ENCODE measurements at regions not wholly inside any gene's neighbourhood (a gene's known extent, or its start where the extent isn't known, plus 50 kb on each side); places are given as distances from the start of the nearest gene placed in this dataset.

DNA sequence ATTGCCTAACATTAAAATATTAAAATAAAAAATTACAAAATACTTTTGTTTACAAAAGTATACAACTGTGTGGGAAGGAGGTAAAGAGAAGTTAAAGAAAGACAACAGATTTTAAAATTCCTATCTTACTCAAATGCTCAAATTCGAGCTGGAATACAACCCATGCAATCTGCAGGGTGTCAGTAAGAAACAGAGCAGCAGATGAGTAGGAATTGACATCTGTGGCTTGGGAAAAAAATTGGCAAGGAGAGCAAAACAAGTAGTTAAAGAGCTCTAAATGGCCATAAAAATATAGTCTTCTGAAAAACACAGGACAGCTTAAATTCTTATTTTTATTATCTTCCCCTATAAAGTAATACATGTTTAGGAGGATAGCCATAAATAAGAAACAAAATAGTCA is 1609.0 kb upstream of the AGA start:
- no peak overlapping the region for H3K4me3 ChIP-seq
- ATAC-seq, result no peak
- in situ Hi-C loops (cut with MboI) (no loop called here), intact Hi-C loops (cut with micrococcal nuclease; ENCODE audit: unreplicated experiment) (no loop called here)
- H3K4me1 ChIP-seq (ENCODE audit: control insufficient read depth, insufficient read depth, low read length), result no peaks in the 10 kb centered on the region
- no peak overlapping the region for H3K9ac ChIP-seq (ENCODE audit: control insufficient read depth, insufficient read depth, low read length)
- WGBS (ENCODE audit: insufficient coverage, insufficient replicate concordance, low lambda C conversion rate, missing lambda C conversion rate), result 0% methylated on average over 1 of the region's 1 CpG
- ChIA-PET POLR2A (no interaction called here), RAD21 (ENCODE audit: unreplicated experiment) (no interaction called here), CTCF (interaction anchor here (1.1 to 1.7 kb wide), 3 partner anchors 11 to 15 kb away, joined by 3 to 5 read pairs (median 3); no protein-coding TSS in a partner anchor), SMC1A (ENCODE audit: uncharacterized antibody, unreplicated experiment) (interaction anchor here (1.6 kb wide), 1 partner anchor 14 kb away, joined by 4 read pairs; no protein-coding TSS in a partner anchor)
- no peaks in the 10 kb centered on the region for H3K9me3 ChIP-seq (replicated peaks; ENCODE audit: control insufficient read depth, insufficient read depth, low read length)
- no peak overlapping the region for H2AFZ ChIP-seq (ENCODE audit: control insufficient read depth, low read depth, low read length)
- TF ChIP-seq MEF2B (IDR thresholded peaks at IDR 0.05; ENCODE audit: partially characterized antibody, poor library complexity, severe bottlenecking), result no peak
- TF ChIP-seq CBX3 (IDR thresholded peaks at IDR 0.05; ENCODE audit: borderline replicate concordance, low read depth), result no peak
- TF ChIP-seq, protein P1, sequence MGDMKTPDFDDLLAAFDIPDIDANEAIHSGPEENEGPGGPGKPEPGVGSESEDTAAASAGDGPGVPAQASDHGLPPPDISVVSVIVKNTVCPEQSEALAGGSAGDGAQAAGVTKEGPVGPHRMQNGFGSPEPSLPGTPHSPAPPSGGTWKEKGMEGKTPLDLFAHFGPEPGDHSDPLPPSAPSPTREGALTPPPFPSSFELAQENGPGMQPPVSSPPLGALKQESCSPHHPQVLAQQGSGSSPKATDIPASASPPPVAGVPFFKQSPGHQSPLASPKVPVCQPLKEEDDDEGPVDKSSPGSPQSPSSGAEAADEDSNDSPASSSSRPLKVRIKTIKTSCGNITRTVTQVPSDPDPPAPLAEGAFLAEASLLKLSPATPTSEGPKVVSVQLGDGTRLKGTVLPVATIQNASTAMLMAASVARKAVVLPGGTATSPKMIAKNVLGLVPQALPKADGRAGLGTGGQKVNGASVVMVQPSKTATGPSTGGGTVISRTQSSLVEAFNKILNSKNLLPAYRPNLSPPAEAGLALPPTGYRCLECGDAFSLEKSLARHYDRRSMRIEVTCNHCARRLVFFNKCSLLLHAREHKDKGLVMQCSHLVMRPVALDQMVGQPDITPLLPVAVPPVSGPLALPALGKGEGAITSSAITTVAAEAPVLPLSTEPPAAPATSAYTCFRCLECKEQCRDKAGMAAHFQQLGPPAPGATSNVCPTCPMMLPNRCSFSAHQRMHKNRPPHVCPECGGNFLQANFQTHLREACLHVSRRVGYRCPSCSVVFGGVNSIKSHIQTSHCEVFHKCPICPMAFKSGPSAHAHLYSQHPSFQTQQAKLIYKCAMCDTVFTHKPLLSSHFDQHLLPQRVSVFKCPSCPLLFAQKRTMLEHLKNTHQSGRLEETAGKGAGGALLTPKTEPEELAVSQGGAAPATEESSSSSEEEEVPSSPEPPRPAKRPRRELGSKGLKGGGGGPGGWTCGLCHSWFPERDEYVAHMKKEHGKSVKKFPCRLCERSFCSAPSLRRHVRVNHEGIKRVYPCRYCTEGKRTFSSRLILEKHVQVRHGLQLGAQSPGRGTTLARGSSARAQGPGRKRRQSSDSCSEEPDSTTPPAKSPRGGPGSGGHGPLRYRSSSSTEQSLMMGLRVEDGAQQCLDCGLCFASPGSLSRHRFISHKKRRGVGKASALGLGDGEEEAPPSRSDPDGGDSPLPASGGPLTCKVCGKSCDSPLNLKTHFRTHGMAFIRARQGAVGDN (IDR thresholded peaks at IDR 0.05), result no peak
- TF ChIP-seq, protein P2, sequence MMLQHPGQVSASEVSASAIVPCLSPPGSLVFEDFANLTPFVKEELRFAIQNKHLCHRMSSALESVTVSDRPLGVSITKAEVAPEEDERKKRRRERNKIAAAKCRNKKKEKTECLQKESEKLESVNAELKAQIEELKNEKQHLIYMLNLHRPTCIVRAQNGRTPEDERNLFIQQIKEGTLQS (IDR thresholded peaks at IDR 0.05; ENCODE audit: borderline replicate concordance, extremely low read depth, low read depth, low read length), result no peak
- TF ChIP-seq ZNF622 (IDR thresholded peaks at IDR 0.05), result no peak
- no peak for TF ChIP-seq TARDBP (IDR thresholded peaks at IDR 0.05; ENCODE audit: borderline replicate concordance)
- no peak for TF ChIP-seq SRF (IDR thresholded peaks at IDR 0.05; ENCODE audit: low read depth in 2 of 2, low read length in 2 of 2)
- DNase-seq (ENCODE audit: low read depth, low spot score), result no peak
- H3K27ac ChIP-seq (ENCODE audit: control insufficient read depth, insufficient read depth), result no peak overlapping the region
- FAIRE-seq, result no peak
- H3K4me2 ChIP-seq (ENCODE audit: control insufficient read depth, insufficient read depth), result no peak overlapping the region
- H4K20me1 ChIP-seq (ENCODE audit: control insufficient read depth, insufficient read depth), result no peaks in the 10 kb centered on the region
- no peaks in the 10 kb centered on the region for H3K36me3 ChIP-seq (ENCODE audit: control insufficient read depth in 2 of 2, insufficient read depth in 2 of 2, low read length in 1 of 2)
- H3K27me3 ChIP-seq (replicated peaks in 1 of 2; ENCODE audit: control insufficient read depth in 2 of 2, insufficient read depth in 2 of 2, low read length in 1 of 2), result no peaks in the 10 kb centered on the region
- H3K79me2 ChIP-seq (ENCODE audit: control insufficient read depth, insufficient read depth, low read length), result no peaks in the 10 kb centered on the region
- BruUV-seq (replicated peaks), result no TSS peak

Measured in GM12878 (cell line).